AG04449 (cell line): ENCODE measurements at regions not wholly inside any gene's neighbourhood (a gene's known extent, or its start where the extent isn't known, plus 50 kb on each side); places are given as distances from the start of the nearest gene placed in this dataset.

Source experiments
- CTCF ChIA-PET: fragments of 350-600 bp; formaldehyde crosslinking; extraction: SDS; loops from one replicate; lab custom pipeline; 2021; ENCODE audit warnings: antibody characterized with exemption; lab: Yijun Ruan, JAX
- POLR2A ChIA-PET: fragments of 400-600, 350-600 bp; formaldehyde crosslinking; extraction: SDS; loops from one replicate; lab custom pipeline; 2020; ENCODE audit warnings: antibody characterized with exemption, inconsistent platforms; lab: Yijun Ruan, JAX
- DNase-seq: peaks from one replicate; pipeline ENCODE4 v3.0.0-alpha.2; 2010; ENCODE audit warnings: low read depth, low spot score
- H3K4me3 ChIP-seq: 2 replicates; pipeline ENCODE4 v1.5.1; 2011; ENCODE audit warnings: low read depth, mild to moderate bottlenecking, control low read depth, low read length
- TF ChIP-seq, protein P1 (sequence below): IDR thresholded peaks from one replicate; pipeline ENCODE4 v1.5.1; 2011; ENCODE audit warnings: mild to moderate bottlenecking, moderate library complexity, low read length, control low read depth, inconsistent platforms; ENCODE audit not compliant: insufficient read depth; ENCODE audit errors: missing control alignments

DNA sequence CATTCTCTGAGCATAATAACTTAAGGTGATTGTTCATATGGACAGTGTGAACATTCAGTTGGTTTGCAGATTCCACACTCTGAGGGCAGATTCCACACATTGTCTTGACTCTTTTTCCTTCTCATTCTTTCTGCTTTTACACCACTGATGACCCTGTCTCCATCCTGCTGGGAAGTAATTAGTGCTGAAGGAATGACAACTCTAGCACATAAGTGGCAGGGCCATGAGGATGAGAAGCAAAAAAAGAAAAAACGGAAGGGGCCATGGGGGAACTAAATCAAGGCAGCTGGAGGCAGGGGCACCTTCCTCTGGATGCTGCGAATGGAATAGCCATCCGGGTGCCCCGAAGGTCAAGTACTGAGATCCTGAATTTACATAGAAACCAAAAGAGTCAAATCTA lies 944.0 kb downstream of the KCNJ2 start:
- TF ChIP-seq, protein P1, sequence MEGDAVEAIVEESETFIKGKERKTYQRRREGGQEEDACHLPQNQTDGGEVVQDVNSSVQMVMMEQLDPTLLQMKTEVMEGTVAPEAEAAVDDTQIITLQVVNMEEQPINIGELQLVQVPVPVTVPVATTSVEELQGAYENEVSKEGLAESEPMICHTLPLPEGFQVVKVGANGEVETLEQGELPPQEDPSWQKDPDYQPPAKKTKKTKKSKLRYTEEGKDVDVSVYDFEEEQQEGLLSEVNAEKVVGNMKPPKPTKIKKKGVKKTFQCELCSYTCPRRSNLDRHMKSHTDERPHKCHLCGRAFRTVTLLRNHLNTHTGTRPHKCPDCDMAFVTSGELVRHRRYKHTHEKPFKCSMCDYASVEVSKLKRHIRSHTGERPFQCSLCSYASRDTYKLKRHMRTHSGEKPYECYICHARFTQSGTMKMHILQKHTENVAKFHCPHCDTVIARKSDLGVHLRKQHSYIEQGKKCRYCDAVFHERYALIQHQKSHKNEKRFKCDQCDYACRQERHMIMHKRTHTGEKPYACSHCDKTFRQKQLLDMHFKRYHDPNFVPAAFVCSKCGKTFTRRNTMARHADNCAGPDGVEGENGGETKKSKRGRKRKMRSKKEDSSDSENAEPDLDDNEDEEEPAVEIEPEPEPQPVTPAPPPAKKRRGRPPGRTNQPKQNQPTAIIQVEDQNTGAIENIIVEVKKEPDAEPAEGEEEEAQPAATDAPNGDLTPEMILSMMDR, result no peak
- CTCF ChIA-PET, result no interaction called here
- POLR2A ChIA-PET, result no interaction called here

DNA sequence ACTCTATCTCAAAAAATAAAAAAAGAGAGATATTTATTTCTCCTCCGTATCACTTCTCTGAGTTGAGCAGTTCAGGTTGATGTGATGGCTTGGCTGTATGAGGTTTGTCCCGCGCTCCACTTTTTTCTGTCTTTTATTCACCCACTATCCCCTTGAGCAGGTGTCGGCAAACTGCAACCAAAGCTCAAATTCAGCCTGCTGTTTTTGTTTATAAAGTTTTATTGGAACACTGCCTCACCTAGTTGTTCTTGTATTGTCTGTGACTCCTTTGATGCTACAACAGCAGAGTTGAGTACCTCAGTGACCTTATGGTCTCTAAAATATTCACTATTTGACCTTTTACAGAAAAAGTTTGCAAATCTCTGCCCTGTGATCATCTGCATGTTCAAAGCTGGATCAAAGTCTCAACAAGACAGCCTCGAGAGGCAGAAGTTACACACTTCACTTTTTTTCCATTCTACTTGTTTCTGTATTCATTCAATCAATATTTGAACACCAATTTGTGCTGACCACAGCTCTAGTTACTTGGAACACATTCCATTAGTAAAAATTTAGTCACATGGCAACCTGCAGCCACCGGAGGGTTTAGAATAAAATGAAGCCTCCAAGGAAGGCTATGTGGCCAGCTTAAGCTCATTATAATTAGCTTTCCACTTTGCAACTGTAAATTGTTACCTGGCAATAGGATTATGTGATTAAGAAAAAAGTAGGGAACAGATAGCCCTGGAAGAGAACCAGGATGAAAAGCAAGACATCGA lies 945.8 kb downstream of the KCNJ2 start:
- no peak overlapping the region for H3K4me3 ChIP-seq
- POLR2A ChIA-PET, result no interaction called here
- TF ChIP-seq, protein P1, result no peak
- CTCF ChIA-PET, result interaction anchor here (0.6 to 0.9 kb wide), 2 partner anchors 558 to 741 kb away, joined by 3 read pairs; no protein-coding TSS in a partner anchor
- DNase-seq, result no peak

More for the DNA sequence above, 944.0 kb downstream of the KCNJ2 start:
- no peak overlapping the region for H3K4me3 ChIP-seq
- DNase-seq, result no peak

GRCh38 chr17:71115669-71115972 lies 946.3 kb downstream of the KCNJ2 start:
- TF ChIP-seq, protein P1, result no peak
- no peak for DNase-seq
- CTCF ChIA-PET, result interaction anchor here (0.6 kb wide), 1 partner anchor 557 kb away, joined by 3 read pairs; no protein-coding TSS in a partner anchor
- no peak overlapping the region for H3K4me3 ChIP-seq
- POLR2A ChIA-PET, result no interaction called here

DNA sequence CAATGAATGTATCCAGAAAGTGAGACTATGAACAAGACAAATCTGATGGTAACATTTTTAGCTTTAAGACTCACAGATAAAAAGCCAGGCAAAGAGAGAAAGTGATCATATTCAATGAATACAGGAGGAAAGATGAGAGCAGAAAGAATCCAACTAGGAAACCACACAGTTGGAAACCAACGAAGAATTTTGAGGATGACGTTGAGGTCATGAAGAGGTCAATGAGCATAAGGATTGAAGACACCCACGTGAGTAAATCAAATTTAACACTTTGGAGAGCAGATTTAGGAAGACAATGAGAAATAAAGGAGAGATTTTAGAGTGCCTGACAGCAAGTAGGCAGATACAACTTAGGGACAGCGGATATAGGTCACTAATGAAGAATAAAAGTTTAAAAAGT lies 948.1 kb downstream of the KCNJ2 start:
- POLR2A ChIA-PET, result no interaction called here
- DNase-seq, result no peak
- TF ChIP-seq, protein P1, result no peak
- CTCF ChIA-PET, result no interaction called here
- H3K4me3 ChIP-seq, result no peak overlapping the region

DNA sequence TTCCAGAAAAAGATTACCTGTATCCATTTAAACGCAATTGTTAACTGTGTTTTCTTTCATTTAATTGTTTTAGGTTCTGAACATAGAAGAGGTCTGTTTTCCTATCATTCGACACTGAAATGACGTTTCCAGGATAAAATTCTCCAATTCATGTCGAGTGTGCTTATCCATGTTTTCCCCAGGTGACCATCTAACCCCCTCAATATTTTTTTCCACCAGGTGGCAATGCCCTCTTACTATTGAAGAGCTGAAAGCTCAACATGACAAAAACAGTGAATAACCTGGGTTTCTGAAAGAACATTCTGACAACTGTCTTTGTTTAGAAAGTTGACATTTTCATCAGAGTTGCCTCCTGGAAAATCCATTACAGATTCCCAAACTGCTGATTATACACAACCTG lies 948.7 kb downstream of the KCNJ2 start:
- TF ChIP-seq, protein P1, result peak; percentile 9
- ChIA-PET CTCF (no interaction called here), POLR2A (no interaction called here)
- no peak overlapping the region for H3K4me3 ChIP-seq
- no peak for DNase-seq

GRCh38 chr17:71127416-71127815 lies 958.1 kb downstream of the KCNJ2 start:
- DNase-seq, result no peak
- ChIA-PET CTCF (no interaction called here), POLR2A (no interaction called here)
- H3K4me3 ChIP-seq, result no peak overlapping the region
- TF ChIP-seq, protein P1, result no peak
